ENCODE measurements at regions not wholly inside any gene's neighbourhood (a gene's known extent, or its start where the extent isn't known, plus 50 kb on each side); places are given as distances from the start of the nearest gene placed in this dataset.
"Not testable (repeated sequence)": the region's sequence is repeated elsewhere in the genome, so short reads cannot be mapped to it uniquely, and the experiment has no call there.

- no peak overlapping the region for H3K27ac Mint-ChIP-seq (ENCODE audit: unreplicated experiment)
- TF ChIP-seq, protein P1, sequence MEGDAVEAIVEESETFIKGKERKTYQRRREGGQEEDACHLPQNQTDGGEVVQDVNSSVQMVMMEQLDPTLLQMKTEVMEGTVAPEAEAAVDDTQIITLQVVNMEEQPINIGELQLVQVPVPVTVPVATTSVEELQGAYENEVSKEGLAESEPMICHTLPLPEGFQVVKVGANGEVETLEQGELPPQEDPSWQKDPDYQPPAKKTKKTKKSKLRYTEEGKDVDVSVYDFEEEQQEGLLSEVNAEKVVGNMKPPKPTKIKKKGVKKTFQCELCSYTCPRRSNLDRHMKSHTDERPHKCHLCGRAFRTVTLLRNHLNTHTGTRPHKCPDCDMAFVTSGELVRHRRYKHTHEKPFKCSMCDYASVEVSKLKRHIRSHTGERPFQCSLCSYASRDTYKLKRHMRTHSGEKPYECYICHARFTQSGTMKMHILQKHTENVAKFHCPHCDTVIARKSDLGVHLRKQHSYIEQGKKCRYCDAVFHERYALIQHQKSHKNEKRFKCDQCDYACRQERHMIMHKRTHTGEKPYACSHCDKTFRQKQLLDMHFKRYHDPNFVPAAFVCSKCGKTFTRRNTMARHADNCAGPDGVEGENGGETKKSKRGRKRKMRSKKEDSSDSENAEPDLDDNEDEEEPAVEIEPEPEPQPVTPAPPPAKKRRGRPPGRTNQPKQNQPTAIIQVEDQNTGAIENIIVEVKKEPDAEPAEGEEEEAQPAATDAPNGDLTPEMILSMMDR (IDR thresholded peaks at IDR 0.05): no peak
- peaks cover 12% of the 10 kb centered on the region for H3K9me3 Mint-ChIP-seq (ENCODE audit: unreplicated experiment)
- no peak overlapping the region for H3K4me3 Mint-ChIP-seq (ENCODE audit: unreplicated experiment)
- H3K36me3 Mint-ChIP-seq (ENCODE audit: unreplicated experiment): no peaks in the 10 kb centered on the region
- no peaks in the 10 kb centered on the region for H3K27me3 Mint-ChIP-seq (ENCODE audit: unreplicated experiment)
- H3K4me1 Mint-ChIP-seq (ENCODE audit: unreplicated experiment): no peaks in the 10 kb centered on the region
- DNase-seq (ENCODE audit: extremely low spot score, unreplicated experiment): no peak
Measured at GRCh38 chr1:58059789-58060188, 486.7 kb downstream of the OMA1 start.

DNA sequence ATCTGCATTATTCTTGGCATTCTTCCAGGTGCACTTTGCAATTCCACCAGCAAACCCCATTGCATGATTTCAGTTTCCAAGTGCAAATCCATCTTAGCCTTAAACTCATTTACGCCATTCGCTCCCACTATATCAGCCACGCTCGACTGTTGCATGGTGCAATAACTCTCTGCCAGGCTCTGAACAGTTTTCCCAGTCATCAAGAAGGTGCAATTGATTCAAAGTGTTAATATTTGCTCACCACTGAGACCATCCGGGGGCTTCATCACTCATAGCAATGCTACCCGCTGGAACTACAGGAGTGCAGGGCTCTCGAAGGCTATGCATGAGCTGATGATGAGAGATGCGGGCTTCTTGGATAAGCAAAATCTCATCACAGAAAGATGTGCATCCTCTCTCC, 488.2 kb downstream of the OMA1 start:
- Mint-ChIP-seq H3K27ac (ENCODE audit: unreplicated experiment) (no peak overlapping the region), H3K9me3 (ENCODE audit: unreplicated experiment) (peaks cover 21% of the 10 kb centered on the region), H3K27me3 (ENCODE audit: unreplicated experiment) (no peaks in the 10 kb centered on the region), H3K4me3 (ENCODE audit: unreplicated experiment) (no peak overlapping the region), H3K36me3 (ENCODE audit: unreplicated experiment) (no peaks in the 10 kb centered on the region), H3K4me1 (ENCODE audit: unreplicated experiment) (no peaks in the 10 kb centered on the region)
- no peak for DNase-seq (ENCODE audit: extremely low spot score, unreplicated experiment)
- TF ChIP-seq, protein P1 (IDR thresholded peaks at IDR 0.05): no peak

GRCh38 chr1:58057826-58058225, 488.7 kb downstream of the OMA1 start:
- Mint-ChIP-seq H3K4me3 (ENCODE audit: unreplicated experiment) (no peak overlapping the region), H3K27me3 (ENCODE audit: unreplicated experiment) (no peaks in the 10 kb centered on the region), H3K27ac (ENCODE audit: unreplicated experiment) (no peak overlapping the region), H3K36me3 (ENCODE audit: unreplicated experiment) (no peaks in the 10 kb centered on the region), H3K9me3 (ENCODE audit: unreplicated experiment) (peaks cover 21% of the 10 kb centered on the region), H3K4me1 (ENCODE audit: unreplicated experiment) (no peaks in the 10 kb centered on the region)
- no peak for DNase-seq (ENCODE audit: extremely low spot score, unreplicated experiment)
- TF ChIP-seq, protein P1 (IDR thresholded peaks at IDR 0.05): no peak

- H3K27ac Mint-ChIP-seq (ENCODE audit: unreplicated experiment); DNase-seq (ENCODE audit: extremely low spot score, unreplicated experiment); H3K4me3 Mint-ChIP-seq (ENCODE audit: unreplicated experiment); H3K36me3 Mint-ChIP-seq (ENCODE audit: unreplicated experiment); H3K4me1 Mint-ChIP-seq (ENCODE audit: unreplicated experiment); H3K27me3 Mint-ChIP-seq (ENCODE audit: unreplicated experiment): not testable (repeated sequence)
- H3K9me3 Mint-ChIP-seq (ENCODE audit: unreplicated experiment): peaks cover 16% of the 10 kb centered on the region
Measured at GRCh38 chr1:58051187-58051586, 495.3 kb downstream of the OMA1 start.

- H3K4me3 Mint-ChIP-seq (ENCODE audit: unreplicated experiment): no peak overlapping the region
- no peaks in the 10 kb centered on the region for H3K4me1 Mint-ChIP-seq (ENCODE audit: unreplicated experiment)
- TF ChIP-seq, protein P1 (IDR thresholded peaks at IDR 0.05): peak; percentile 70
- H3K36me3 Mint-ChIP-seq (ENCODE audit: unreplicated experiment): no peaks in the 10 kb centered on the region
- H3K9me3 Mint-ChIP-seq (ENCODE audit: unreplicated experiment): no peaks in the 10 kb centered on the region
- no peaks in the 10 kb centered on the region for H3K27me3 Mint-ChIP-seq (ENCODE audit: unreplicated experiment)
- H3K27ac Mint-ChIP-seq (ENCODE audit: unreplicated experiment): no peak overlapping the region
- no peak for DNase-seq (ENCODE audit: extremely low spot score, unreplicated experiment)
Measured at GRCh38 chr1:58047265-58047858, 499.2 kb downstream of the OMA1 start.

All from osteocyte (in vitro differentiated cells).